22Rv1 (cell line): ENCODE measurements at regions not wholly inside any gene's neighbourhood (a gene's known extent, or its start where the extent isn't known, plus 50 kb on each side); places are given as distances from the start of the nearest gene placed in this dataset.

Source experiments
- H3K27ac ChIP-seq: fragments of 450-650 bp; 2 replicates; pipeline ENCODE4 v1.5.1; 2017
- CTCF ChIP-seq: fragments of 450-650 bp; IDR thresholded peaks from 2 replicates; pipeline ENCODE4 v1.5.1; 2017; ENCODE audit warnings: mild to moderate bottlenecking
- ZFX ChIP-seq: fragments of 450-650 bp; IDR thresholded peaks from 2 replicates; pipeline ENCODE4 v1.6.1; 2017; ENCODE audit warnings: antibody characterized with exemption, borderline replicate concordance

- H3K27ac ChIP-seq, result no peak overlapping the region
- TF ChIP-seq CTCF, result no peak
- TF ChIP-seq ZFX, result no peak
Observed at GRCh38 chr10:108360187-108360586, 1195.7 kb upstream of the SORCS1 start.

GRCh38 chr10:108358912-108359311 lies 1194.4 kb upstream of the SORCS1 start:
- TF ChIP-seq ZFX, result no peak
- no peak for TF ChIP-seq CTCF

GRCh38 chr10:108352771-108353170 lies 1188.3 kb upstream of the SORCS1 start:
- TF ChIP-seq ZFX (no peak), CTCF (no peak)

More at GRCh38 chr10:108358912-108359311, 1194.4 kb upstream of the SORCS1 start:
- H3K27ac ChIP-seq, result no peak overlapping the region

GRCh38 chr10:108348215-108348614 lies 1183.7 kb upstream of the SORCS1 start:
- no peak overlapping the region for H3K27ac ChIP-seq
- no peak for TF ChIP-seq ZFX

More at GRCh38 chr10:108352771-108353170, 1188.3 kb upstream of the SORCS1 start:
- no peak overlapping the region for H3K27ac ChIP-seq

- H3K27ac ChIP-seq, result no peak overlapping the region
- no peak for TF ChIP-seq ZFX
- no peak for TF ChIP-seq CTCF
Observed at GRCh38 chr10:108346066-108346465, 1181.6 kb upstream of the SORCS1 start.

- no peak overlapping the region for H3K27ac ChIP-seq
- TF ChIP-seq CTCF (no peak), ZFX (no peak)
Observed at GRCh38 chr10:108338146-108338545, 1173.6 kb upstream of the SORCS1 start.

- TF ChIP-seq CTCF (no peak), ZFX (no peak)
- no peak overlapping the region for H3K27ac ChIP-seq
Observed at GRCh38 chr10:108336836-108337235, 1172.3 kb upstream of the SORCS1 start.

- no peak overlapping the region for H3K27ac ChIP-seq
- no peak for TF ChIP-seq CTCF
- TF ChIP-seq ZFX, result no peak
Observed at GRCh38 chr10:108327706-108328105, 1163.2 kb upstream of the SORCS1 start.
